ENCODE measurements at regions not wholly inside any gene's neighbourhood (a gene's known extent, or its start where the extent isn't known, plus 50 kb on each side); places are given as distances from the start of the nearest gene placed in this dataset.

- TF ChIP-seq, protein P1, sequence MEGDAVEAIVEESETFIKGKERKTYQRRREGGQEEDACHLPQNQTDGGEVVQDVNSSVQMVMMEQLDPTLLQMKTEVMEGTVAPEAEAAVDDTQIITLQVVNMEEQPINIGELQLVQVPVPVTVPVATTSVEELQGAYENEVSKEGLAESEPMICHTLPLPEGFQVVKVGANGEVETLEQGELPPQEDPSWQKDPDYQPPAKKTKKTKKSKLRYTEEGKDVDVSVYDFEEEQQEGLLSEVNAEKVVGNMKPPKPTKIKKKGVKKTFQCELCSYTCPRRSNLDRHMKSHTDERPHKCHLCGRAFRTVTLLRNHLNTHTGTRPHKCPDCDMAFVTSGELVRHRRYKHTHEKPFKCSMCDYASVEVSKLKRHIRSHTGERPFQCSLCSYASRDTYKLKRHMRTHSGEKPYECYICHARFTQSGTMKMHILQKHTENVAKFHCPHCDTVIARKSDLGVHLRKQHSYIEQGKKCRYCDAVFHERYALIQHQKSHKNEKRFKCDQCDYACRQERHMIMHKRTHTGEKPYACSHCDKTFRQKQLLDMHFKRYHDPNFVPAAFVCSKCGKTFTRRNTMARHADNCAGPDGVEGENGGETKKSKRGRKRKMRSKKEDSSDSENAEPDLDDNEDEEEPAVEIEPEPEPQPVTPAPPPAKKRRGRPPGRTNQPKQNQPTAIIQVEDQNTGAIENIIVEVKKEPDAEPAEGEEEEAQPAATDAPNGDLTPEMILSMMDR (IDR thresholded peaks at IDR 0.05; ENCODE audit: low read depth, low read length, missing input control) = no peak
- no peak for TF ChIP-seq ZBTB33 (IDR thresholded peaks at IDR 0.05)
- TF ChIP-seq HNF4G (IDR thresholded peaks at IDR 0.05) = no peak
These were observed 178.9 kb downstream of the LNPK start (continued) for GRCh38 chr2:175823002-175823706.

DNA sequence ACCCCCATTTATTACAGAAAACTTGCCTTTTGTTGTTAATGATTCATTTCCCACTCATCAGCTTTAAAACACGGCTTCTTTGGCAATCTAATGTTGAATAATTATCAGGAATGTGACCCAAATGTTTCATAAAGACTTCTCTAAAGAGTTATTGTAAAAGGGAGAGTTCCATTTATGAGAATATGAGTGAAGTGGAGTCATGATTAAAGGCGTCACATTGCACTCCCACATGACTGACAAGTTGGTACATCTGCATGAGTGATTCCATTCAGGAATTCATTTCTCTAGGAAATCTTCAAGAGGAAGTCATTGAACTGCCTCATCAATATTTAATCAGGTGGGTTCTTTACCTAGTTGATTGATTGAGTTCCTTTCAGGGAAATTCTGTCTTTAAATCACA, 184.8 kb downstream of the LNPK start:
- Histone ChIP-seq H3K4me1 (ENCODE audit: control insufficient read depth in 4 of 4, insufficient read depth in 4 of 4, low read length in 3 of 4) (no peaks in the 10 kb centered on the region), H3K36me3 (ENCODE audit: control insufficient read depth in 4 of 4, insufficient read depth in 3 of 4, low read depth in 1 of 4, low read length in 3 of 4) (no peaks in the 10 kb centered on the region), H3K9ac (ENCODE audit: low read depth in 1 of 2, low read length in 2 of 2) (no peak overlapping the region), H3K27ac (ENCODE audit: low read depth in 1 of 2, low read length in 2 of 2) (no peak overlapping the region), H3K27me3 (ENCODE audit: control insufficient read depth in 4 of 4, insufficient read depth in 4 of 4, low read length in 3 of 4) (peaks cover 0 to 4% (median 0%) of the 10 kb centered on the region in 4 donors), H3K4me3 (ENCODE audit: low read depth in 1 of 3, low read length in 3 of 3) (no peak overlapping the region), H3K9me3 (ENCODE audit: control insufficient read depth in 4 of 4, low read length in 3 of 4) (peaks cover 0 to 19% (median 8%) of the 10 kb centered on the region in 4 donors)
- DNase-seq (ENCODE audit: low spot score) = no peak
- TF ChIP-seq SP1 (IDR thresholded peaks at IDR 0.05) (no peak), FOXA2 (IDR thresholded peaks at IDR 0.05) (no peak), NR2F2 (IDR thresholded peaks at IDR 0.05) (no peak), HNF4A (conservative IDR thresholded peaks at IDR 0.05) (no peak), ZBTB33 (IDR thresholded peaks at IDR 0.05) (no peak), GABPA (IDR thresholded peaks at IDR 0.05 in 1 of 2, conservative IDR thresholded peaks at IDR 0.05 in 1 of 2) (no peak), FOXA1 (IDR thresholded peaks at IDR 0.05) (no peak), EGR1 (IDR thresholded peaks at IDR 0.05; ENCODE audit: low read depth in 2 of 2) (no peak)
- TF ChIP-seq, protein P2, sequence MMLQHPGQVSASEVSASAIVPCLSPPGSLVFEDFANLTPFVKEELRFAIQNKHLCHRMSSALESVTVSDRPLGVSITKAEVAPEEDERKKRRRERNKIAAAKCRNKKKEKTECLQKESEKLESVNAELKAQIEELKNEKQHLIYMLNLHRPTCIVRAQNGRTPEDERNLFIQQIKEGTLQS (IDR thresholded peaks at IDR 0.05) = no peak
- TF ChIP-seq, protein P1 (IDR thresholded peaks at IDR 0.05; ENCODE audit: low read depth, low read length, missing input control) = no peak
- 84% methylated on average over 2 of the region's 2 CpGs for WGBS
